ENCODE measurements at regions not wholly inside any gene's neighbourhood (a gene's known extent, or its start where the extent isn't known, plus 50 kb on each side); places are given as distances from the start of the nearest gene placed in this dataset.
"Not testable (repeated sequence)": the region's sequence is repeated elsewhere in the genome, so short reads cannot be mapped to it uniquely, and the experiment has no call there.

DNA sequence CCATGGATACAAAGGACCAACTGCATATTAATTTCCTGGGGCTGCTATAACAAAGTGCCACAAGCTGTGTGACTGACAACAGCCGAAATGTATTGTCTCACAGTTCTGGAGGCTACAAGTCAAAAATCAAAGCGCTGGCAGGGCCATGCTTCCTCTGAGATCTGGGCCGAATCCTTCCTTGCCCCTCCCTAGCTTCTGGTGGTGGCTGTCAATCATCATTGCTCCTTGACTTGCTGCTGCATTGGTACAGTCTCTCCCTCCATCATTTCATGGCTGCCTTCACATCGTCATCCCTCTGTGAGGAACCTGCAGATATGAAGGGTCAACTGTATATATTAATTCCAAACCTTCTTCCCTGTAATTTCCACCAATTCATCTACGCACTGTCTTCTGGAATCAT, 118.3 kb downstream of the EXOC5 start:
- no peak for DNase-seq

DNA sequence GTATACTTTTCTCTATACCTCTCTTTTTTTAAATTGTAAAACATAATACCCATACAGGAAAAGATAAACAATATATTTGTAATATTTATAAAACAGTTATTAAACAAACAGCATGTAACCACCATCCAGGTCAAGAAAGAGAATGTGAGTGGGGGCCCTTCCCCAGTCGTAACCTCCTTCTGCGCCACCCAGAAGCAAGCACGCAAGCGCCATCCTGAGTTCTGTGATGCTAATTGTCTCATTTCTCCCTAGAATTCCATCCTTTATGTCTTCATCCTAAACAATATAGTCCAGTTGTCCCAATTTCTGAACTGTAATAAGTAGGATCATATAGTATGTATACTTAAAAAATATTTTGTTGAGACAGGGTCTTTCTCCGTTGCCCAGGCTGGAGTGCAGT, 129.5 kb downstream of the EXOC5 start:
- DNase-seq: no peak

DNA sequence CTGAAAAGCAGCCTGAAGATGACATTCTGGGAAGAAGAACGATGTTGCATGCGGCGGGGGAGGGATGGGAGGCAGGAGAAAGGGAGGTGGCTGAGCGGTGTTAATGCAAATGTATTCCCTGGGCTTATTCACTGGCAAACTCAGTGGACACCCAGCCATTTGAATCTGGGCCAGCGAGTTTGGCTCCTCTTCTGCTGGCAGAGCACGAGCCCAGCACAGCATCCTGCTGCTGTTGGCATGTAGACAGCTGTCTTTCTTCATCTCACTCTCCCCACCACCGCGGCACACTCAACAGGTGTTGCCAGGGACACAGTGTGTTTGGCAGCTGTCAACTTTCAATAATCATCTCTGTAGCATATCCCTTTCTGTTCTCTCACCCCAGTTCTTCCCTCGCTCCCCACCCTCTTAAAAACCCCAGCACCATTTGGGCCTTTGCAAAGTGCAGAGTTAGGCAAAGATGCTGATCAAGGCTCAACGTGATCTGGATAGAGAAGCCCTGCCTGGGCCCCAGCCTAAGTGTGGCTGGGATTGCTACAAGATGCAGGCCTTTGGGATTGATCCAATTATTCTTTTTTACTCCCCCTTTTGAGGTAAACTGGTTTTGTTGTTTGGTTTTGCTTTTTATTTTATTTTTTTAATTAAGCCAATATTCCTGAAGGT, 131.9 kb downstream of the EXOC5 start:
- DNase-seq: no peak

DNA sequence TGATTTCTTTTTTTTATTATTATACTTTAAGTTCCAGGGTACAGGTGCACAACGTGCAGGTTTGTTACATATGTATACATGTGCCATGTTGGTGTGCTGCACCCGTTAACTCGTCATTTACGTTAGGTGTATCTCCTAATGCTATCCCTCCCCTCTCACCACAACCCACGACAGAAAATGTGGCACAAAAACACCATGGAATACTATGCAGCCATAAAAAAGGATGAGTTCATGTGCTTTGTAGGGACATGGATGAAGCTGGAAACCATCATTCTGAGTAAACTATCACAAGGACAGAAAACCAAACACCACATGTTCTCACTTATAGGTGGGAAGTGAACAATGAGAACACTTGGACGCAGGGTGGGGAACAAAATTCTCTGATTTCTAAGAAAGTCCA, 140.9 kb downstream of the EXOC5 start:
- not testable (repeated sequence) for DNase-seq

DNA sequence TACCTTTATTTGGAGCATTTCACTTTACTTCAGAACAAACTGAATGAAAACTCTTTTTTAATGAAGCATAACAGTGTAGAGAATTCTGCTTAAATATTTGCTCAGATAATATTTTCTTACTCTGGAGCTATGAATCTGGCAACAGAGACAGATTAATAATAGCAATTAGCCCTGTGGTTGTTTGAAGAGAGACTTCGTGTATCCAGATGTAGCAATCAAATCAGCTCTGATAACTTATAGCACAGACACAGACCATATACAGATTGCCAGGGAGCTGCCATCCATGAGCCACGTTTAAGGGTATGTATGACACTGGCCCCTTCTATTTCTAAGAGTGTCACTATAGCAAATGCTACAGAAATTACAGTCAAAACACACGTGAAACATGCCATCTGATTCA, 146.6 kb downstream of the EXOC5 start:
- no peak for DNase-seq

DNA sequence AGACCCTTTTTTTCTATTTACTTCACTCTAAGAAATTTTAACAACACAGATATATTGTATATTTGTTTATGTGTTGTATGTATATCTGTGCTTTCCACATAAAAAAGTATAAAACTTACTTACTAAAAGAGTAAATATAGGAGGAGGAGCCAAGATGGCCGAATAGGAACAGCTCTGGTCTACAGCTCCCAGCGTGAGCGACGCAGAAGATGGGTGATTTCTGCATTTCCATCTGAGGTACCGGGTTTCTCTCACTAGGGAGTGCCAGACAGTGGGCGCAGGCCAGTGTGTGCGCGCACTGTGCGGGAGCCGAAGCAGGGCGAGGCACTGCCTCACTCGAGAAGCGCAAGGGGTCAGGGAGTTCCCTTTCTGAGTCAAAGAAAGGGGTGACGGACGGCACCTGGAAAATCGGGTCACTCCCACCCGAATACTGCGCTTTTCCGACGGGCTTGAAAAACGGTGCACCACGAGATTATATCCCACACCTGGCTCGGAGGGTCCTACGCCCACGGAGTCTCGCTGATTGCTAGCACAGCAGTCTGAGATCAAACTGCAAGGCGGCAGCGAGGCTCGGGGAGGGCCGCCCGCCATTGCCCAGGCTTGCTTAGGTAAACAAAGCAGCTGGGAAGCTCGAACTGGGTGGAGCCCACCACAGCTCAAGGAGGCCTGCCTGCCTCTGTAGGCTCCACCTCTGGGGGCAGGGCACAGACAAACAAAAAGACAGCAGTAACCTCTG, 156.5 kb downstream of the EXOC5 start:
- DNase-seq: not testable (repeated sequence)

DNA sequence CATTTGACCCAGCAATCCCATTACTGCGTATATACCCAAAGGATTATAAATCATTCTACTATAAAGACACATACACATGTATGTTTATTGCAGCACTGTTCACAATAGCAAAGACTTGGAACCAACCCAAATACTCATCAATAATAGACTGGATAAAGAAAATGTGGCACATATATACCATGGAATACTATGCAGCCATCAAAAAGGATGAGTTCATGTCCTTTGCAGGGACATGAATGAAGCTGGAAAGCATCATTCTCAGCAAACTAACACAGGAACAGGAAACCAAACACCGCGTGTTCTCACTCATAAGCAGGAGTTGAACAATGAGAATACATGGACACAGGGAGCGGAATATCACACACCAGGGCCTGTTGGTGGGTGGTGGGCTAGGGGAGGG, 158.3 kb downstream of the EXOC5 start:
- not testable (repeated sequence) for DNase-seq

DNA sequence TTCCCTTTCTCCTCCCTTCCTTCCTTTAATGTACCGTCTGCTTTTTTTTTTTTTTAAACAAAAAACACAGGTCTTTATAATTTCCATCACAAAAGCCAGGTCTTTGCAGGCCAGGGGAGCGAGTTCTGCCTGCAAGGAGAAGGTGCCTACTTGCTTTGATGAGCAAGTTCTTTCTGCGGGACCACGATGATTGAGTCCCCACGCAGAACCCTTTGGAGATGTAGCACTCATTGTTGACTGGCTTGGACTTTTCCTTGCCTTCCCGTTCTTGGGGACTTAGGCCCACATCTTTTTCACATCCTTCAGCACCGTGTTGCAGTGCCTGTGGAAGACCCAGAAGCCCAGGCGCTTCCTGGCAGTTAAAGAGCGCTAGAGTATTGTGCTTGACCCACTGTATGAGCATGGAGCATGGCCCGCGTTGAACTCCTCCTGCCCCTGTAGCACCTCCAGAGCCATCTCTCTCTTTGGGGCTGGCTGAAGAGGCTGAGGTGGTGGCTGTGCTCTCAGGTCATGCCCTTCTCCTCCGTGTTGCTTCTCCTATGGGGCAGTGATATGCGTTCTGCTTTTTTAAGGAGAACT, 177.6 kb downstream of the EXOC5 start:
- no peak for DNase-seq

DNA sequence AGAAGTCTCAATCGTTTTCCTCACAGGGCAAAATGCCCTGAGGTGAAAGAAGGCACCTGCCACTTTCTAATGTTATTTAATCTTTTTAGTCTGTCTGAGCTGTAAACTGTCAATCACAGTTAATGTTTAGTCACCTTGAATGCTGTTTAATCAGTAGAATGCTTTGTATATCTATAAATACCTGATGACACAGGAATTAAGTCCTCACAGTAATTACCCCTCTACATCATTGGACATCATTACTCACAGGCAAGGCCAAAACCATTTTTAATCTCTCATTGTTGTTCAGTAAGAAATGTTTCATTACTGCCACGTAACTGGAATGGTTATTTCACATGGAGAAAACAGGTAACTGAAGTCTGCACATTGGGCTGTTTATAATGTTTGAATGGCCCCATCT, 178.8 kb downstream of the EXOC5 start:
- DNase-seq: no peak

DNA sequence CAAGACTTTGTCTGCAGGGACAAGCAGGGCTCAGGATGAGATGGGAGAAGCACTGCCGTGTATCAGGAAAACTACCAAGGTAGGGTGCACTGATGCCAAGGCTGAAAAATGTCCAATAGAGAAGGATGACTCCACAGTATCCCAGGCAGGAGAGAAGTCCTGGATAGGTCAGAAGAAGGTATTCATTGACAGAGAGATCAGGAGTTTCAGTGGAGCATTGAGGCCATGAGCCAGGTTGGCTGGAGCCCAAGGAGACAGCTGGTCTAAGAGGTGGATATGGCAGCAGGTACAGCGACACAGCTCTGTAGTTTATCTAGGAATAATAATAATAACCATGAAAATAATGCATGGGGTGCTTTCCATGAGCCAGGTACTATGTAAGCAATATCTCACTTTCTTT, 180.9 kb downstream of the EXOC5 start:
- no peak for DNase-seq

DNA sequence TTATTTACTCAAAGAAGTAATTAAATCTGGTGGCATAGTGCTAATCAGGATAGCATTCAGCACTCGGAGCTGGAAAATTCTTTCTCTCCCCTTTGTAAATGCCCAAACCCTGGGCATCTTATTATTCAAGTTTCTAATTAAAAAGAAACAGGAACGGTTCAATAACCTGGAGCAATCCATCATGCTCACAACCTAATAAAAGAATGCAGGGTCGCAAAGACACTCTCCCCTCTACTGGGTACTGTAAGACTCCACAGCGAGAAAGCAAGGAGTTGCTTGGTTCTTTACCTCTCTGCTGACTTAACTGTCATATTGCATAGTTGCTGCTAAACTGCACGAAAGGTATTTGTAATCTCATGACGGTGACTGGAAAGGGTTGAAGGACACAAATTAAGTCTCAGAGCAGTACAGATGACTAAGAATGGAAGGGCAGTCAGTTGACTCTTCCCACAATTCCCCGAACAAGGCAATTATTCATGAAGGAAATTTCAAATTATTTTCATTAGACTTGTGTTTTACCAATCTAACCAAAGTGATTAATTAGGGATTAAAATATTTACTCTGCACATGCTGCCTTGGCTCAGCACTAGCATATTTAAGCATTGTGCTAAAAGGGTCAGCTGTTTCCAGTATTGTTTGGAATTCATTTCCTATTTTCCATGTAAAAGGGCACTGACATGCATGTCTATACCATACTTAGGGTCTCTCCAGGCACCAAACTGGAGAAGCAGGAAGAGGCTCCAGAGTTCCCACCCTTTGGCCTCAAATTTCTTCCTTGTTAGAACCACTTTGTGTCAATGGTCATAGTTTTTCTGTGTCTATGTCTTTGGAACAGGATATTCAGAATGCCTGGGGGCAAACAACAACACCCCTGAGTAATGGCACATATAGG, 182.2 kb downstream of the EXOC5 start:
- no peak for DNase-seq

DNA sequence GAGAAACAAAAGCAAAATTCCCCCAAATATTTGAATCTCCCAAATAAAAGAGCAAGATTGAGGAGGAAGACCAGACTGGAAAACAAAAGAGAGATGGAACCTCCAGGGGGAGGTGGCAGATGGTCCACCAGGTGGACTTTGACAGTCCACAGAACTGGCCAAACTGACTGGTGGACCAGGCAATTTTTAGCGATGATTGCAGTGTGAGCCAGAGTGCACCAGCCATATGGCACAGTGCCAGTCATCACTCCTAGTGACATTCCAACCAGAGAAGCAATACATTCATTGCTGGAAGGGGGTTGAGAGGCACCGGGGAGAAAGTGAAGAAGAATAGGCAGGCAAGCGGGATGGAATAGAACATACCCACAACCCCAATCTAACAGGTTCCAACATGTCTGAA, 182.9 kb downstream of the EXOC5 start:
- DNase-seq: no peak

DNA sequence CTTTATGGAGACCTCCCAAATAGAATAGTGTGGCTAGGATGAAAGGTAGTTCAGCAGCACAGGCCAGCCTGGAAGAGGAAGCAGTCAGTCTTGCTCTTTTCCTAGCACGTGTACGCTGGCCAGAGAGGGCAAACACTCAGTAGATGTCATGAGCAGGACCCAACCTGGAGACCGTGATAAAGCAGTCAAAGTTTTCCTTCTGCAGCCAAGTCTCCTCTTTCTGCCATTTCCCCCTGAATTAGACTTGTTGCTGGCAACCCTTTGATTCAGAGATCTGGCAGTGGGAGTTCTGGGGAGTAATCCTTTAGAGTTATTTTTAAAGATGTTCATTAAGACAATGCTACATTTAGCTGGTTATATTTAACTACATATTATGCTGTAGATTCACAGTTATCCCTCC, 183.7 kb downstream of the EXOC5 start:
- DNase-seq: no peak

DNA sequence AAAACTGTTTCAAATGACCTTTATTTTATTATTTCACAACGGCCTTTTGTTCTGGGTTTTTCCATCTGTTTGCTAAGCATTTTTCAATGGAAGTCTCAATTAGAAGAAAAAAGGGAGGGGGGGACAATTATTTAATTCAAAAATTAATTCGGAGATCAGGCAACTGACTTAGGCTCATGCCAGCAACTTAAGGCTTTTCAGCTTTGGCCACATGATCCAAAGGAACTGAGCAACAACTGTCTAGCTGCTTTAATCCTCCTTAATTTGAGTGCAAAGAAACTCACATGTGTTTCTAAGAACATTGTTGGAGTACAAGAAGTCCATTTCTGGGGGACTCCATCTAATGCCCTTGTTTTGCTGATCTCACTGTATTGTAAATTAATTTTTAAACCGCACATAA, 188.0 kb downstream of the EXOC5 start:
- no peak for DNase-seq

DNA sequence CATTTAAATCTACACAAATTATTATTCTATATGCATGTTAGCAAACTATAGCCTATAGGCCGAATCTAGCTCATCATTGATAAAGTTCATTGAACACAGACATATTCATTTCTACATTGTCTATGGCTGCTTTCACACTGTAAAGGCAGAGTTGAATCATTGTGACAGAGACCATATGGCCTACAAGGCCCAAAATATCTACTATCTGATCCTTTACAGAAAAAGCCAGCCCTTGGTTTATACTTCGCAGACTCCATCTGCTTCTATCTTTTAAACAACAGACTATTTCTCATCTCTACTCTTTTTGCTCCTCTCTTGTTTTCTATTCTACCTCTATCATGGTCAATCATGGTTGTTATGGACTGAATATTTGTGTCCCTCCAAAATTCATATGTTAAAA, 190.7 kb downstream of the EXOC5 start:
- no peak for DNase-seq

DNA sequence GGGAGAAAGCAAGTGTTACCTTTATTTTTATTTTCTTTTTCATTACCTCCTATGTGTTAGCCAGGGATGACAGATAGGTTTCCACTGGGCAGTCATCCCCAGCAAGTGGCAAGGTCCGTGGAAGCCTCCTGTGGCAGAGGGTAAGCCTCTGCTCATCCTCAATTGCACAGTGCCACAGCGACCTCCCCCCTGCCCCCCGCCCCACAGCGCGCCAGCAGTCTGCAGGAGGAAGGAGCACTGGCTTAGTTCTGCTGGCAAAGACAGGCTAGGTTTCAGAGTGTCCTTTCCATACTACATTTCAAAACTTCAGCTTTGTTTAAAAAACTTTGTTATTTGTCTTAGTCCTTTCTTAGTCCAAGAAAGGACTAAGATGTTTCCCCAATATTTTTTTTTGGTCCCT, 194.7 kb downstream of the EXOC5 start:
- no peak for DNase-seq

DNA sequence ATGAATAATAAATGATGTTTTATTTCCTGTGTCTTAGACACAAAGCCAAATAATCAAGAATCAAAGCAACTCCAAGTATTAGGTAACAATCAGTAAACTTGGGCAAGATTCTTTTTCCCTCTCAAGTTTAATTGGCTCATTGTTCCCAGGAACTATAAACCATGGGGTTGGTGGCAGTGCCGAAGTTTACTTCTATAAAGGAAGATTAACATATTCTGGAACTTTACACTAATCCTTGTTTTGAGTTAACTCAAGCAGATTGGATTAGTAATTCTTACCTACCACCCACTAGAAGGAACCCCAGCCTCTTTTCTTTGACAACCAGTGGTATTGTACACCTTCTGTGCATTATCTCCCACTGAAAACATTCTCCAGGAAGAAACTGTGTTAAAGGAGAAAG, 197.1 kb downstream of the EXOC5 start:
- DNase-seq: no peak

DNA sequence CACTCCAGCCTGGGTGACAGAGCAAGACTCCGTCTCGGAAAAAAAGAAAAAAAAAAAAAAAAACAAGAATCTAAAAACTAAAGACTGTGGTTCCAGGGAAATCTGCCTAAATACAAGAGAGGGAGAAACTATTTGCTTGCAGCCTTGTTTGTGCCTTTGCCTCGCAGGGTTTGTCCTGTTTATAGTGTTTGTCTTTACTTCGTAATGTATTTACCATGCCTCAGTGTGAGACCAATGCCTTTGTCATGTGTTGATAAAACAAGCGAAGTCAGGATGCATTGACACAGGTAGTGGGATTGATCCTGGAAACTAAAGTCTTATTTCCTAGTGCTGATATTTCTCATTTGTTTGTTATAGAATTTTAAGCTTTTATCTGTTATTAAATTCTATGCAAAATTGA, 199.0 kb downstream of the EXOC5 start:
- DNase-seq: no peak

DNA sequence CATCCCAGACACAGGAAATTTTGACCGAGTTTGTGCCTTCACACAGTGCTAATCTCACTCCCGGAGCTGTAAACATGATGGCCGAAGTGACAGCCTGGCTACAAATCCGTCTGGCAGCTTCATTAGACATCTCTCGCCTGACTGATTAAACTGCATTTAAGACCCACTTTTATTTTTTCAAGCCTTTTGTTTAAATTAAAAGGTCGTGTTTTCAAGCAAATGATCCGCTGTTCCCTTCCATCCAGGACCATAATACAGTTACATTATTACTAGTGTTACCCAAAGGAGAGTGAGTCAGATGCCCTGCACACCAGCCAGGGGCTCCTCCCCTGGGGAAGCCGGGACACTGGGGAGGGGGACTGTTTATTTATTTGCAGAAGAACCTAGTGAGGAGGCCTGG, 200.2 kb downstream of the EXOC5 start:
- DNase-seq: no peak

DNA sequence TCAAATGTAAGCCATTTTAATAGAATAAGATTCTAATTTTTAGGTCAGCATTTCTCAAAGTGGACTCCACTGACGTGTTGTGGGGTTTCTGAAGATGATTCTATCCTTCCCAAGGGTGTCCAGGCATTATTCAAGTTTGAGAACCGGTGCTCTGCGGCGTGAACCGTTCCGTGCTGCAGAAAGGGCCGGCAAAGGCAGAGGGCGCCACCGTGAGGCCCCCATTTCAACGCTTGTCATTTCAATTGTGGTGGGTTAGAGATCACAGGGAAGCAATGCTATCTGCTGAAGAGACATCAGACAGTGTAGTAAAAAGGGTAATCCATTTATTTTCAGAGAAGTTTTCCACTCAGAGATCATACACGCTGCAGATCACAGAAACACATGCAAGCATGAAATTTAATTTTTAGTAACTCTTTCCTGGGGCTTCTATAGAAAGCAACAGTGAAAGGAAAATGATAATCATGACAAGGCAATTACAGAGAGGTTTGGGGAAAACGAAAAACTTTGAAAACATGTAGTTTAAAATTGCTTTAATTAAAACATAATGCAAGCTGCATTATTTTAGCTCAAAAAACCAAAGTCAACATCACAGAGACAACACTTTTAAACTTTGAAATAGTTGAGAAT, 201.7 kb downstream of the EXOC5 start:
- peak; percentile 19 for DNase-seq

DNA sequence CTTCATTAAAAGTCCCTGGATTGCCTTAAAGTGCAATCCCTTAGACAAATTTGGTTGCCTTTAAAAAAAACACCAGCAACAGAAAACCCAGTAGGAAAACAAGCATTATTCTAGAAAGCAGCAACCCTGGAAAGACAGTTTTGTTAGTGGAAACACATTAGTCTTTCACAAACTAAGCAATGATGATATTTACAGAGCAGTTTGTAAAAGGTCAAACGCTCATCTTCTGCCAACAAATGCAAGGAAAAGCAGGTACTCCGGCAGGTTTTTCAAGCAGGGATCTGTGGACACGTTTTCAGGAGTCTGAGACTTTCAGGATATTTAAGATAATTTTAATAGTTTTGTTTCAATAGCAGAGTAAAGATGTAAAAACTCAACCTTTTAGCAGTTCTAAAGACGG, 202.2 kb downstream of the EXOC5 start:
- DNase-seq: no peak

DNA sequence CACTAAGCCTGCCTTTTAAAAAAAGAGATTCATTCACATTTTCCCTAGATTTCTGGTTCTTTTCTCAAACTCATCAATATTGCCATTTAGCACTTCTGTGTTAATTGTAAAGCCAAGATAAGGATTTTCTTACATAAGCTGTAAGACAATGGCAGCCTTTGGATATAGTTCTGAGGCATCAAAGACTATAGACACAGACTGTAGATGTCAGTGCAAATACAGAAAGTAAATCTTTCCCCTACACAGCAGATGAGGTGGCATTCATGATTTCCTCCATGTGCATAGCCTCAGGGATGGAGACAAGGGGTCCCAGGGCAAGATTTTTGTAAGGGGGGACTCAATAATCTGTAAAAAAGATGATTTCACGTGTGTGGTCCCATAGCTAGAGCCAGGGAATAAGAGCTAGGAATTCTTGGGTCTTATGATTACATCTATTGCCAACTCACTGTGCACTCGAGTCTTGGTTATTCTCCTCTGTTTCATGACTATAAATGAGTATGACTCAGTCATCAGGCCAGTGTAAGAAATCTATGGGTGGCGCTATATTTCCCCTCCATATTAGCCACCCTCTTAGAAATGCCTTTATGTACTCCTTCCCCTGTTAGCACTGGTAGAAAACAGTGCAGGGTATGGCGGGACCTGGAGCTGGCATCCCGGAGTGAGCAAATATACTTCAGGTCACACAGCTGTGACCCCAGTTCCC, 207.5 kb downstream of the EXOC5 start:
- no peak for DNase-seq
